GM12864 (cell line): ENCODE measurements at regions not wholly inside any gene's neighbourhood (a gene's known extent, or its start where the extent isn't known, plus 50 kb on each side); places are given as distances from the start of the nearest gene placed in this dataset.

ENCODE experiments used
- DNase-seq: peaks from one replicate; pipeline ENCODE4 v3.0.0-alpha.2; 2011; ENCODE audit warnings: low read depth
- H3K4me3 ChIP-seq: 2 replicates; pipeline ENCODE4 v1.5.1; 2011; ENCODE audit warnings: mild to moderate bottlenecking, low read depth, low read length, control low read depth
- CTCF ChIP-seq: IDR thresholded peaks from 2 replicates; pipeline ENCODE4 v1.5.1; 2011; ENCODE audit warnings: low read depth, mild to moderate bottlenecking, moderate library complexity, low read length, control low read depth, inconsistent platforms; ENCODE audit errors: missing control alignments

GRCh38 chr1:193649587-193649986 lies 463.2 kb upstream of the B3GALT2 start:
- no peak overlapping the region for H3K4me3 ChIP-seq
- DNase-seq, result no peak
- no peak for TF ChIP-seq CTCF

GRCh38 chr1:193634876-193635275 lies 448.5 kb upstream of the B3GALT2 start:
- DNase-seq, result no peak
- no peak overlapping the region for H3K4me3 ChIP-seq
- no peak for TF ChIP-seq CTCF

- DNase-seq, result no peak
Measured at GRCh38 chr1:193634470-193634869, 448.1 kb upstream of the B3GALT2 start.

GRCh38 chr1:193633991-193634390 lies 447.6 kb upstream of the B3GALT2 start:
- no peak overlapping the region for H3K4me3 ChIP-seq
- TF ChIP-seq CTCF, result no peak
- no peak for DNase-seq

More at GRCh38 chr1:193634470-193634869, 448.1 kb upstream of the B3GALT2 start:
- H3K4me3 ChIP-seq, result no peak overlapping the region
- TF ChIP-seq CTCF, result no peak

- no peak for DNase-seq
- no peak for TF ChIP-seq CTCF
- H3K4me3 ChIP-seq, result no peak overlapping the region
Measured at GRCh38 chr1:193633093-193633492, 446.7 kb upstream of the B3GALT2 start.

- no peak overlapping the region for H3K4me3 ChIP-seq
- no peak for TF ChIP-seq CTCF
- no peak for DNase-seq
Measured at GRCh38 chr1:193631306-193631705, 444.9 kb upstream of the B3GALT2 start.

GRCh38 chr1:193629875-193630274 lies 443.5 kb upstream of the B3GALT2 start:
- no peak overlapping the region for H3K4me3 ChIP-seq
- no peak for TF ChIP-seq CTCF
- no peak for DNase-seq
